ENCODE measurements at regions not wholly inside any gene's neighbourhood (a gene's known extent, or its start where the extent isn't known, plus 50 kb on each side); places are given as distances from the start of the nearest gene placed in this dataset.

- Histone ChIP-seq H3K9me3 (ENCODE audit: insufficient read depth, low read length) (no peaks in the 10 kb centered on the region), H3K36me3 (ENCODE audit: low read length) (no peaks in the 10 kb centered on the region), H3K4me3 (ENCODE audit: insufficient read depth, low read length, poor library complexity, severe bottlenecking) (no peak overlapping the region), H3F3A (ENCODE audit: insufficient read depth) (no peaks in the 10 kb centered on the region), H3K4me2 (ENCODE audit: low read depth, low read length, poor library complexity, severe bottlenecking) (no peak overlapping the region), H3K27ac (ENCODE audit: low read depth, low read length) (no peak overlapping the region), H2AFZ (ENCODE audit: low read depth, low read length, severe bottlenecking) (no peak overlapping the region), H3K27me3 (ENCODE audit: low read length) (no peaks in the 10 kb centered on the region), H3K9me2 (replicated peaks; ENCODE audit: insufficient read depth, low read length) (no peaks in the 10 kb centered on the region), H4K20me1 (ENCODE audit: low read depth, low read length) (no peaks in the 10 kb centered on the region), H3K9ac (ENCODE audit: low read length) (no peak overlapping the region), H3K79me2 (ENCODE audit: insufficient read depth, low read length) (no peaks in the 10 kb centered on the region)
- TF ChIP-seq EZH2phosphoT487 (conservative IDR thresholded peaks at IDR 0.05; ENCODE audit: low read length) (no peak), CTCF (IDR thresholded peaks at IDR 0.05; ENCODE audit: insufficient read depth, low read length, poor library complexity, severe bottlenecking) (no peak)
Observed at GRCh38 chr11:71079795-71080194, 172.6 kb downstream of the SHANK2 start.

GRCh38 chr11:71078482-71078881, 173.9 kb downstream of the SHANK2 start:
- Histone ChIP-seq H3K9ac (ENCODE audit: low read length) (no peak overlapping the region), H3K9me3 (ENCODE audit: insufficient read depth, low read length) (no peaks in the 10 kb centered on the region), H3K4me3 (ENCODE audit: insufficient read depth, low read length, poor library complexity, severe bottlenecking) (no peak overlapping the region), H3K79me2 (ENCODE audit: insufficient read depth, low read length) (no peaks in the 10 kb centered on the region), H4K20me1 (ENCODE audit: low read depth, low read length) (no peaks in the 10 kb centered on the region), H3K9me2 (replicated peaks; ENCODE audit: insufficient read depth, low read length) (no peaks in the 10 kb centered on the region), H3K4me2 (ENCODE audit: low read depth, low read length, poor library complexity, severe bottlenecking) (no peak overlapping the region), H3K27me3 (ENCODE audit: low read length) (no peaks in the 10 kb centered on the region), H3F3A (ENCODE audit: insufficient read depth) (no peaks in the 10 kb centered on the region), H3K27ac (ENCODE audit: low read depth, low read length) (no peak overlapping the region), H2AFZ (ENCODE audit: low read depth, low read length, severe bottlenecking) (no peak overlapping the region), H3K36me3 (ENCODE audit: low read length) (no peaks in the 10 kb centered on the region)
- TF ChIP-seq EZH2phosphoT487 (conservative IDR thresholded peaks at IDR 0.05; ENCODE audit: low read length) (no peak), CTCF (IDR thresholded peaks at IDR 0.05; ENCODE audit: insufficient read depth, low read length, poor library complexity, severe bottlenecking) (no peak)

- H3K9ac ChIP-seq (ENCODE audit: low read length) = no peak overlapping the region
- no peaks in the 10 kb centered on the region for H3K9me2 ChIP-seq (replicated peaks; ENCODE audit: insufficient read depth, low read length)
- no peak overlapping the region for H3K4me3 ChIP-seq (ENCODE audit: insufficient read depth, low read length, poor library complexity, severe bottlenecking)
- no peak overlapping the region for H2AFZ ChIP-seq (ENCODE audit: low read depth, low read length, severe bottlenecking)
- no peaks in the 10 kb centered on the region for H3K9me3 ChIP-seq (ENCODE audit: insufficient read depth, low read length)
- H3K79me2 ChIP-seq (ENCODE audit: insufficient read depth, low read length) = no peaks in the 10 kb centered on the region
- no peaks in the 10 kb centered on the region for H3F3A ChIP-seq (ENCODE audit: insufficient read depth)
- H3K27ac ChIP-seq (ENCODE audit: low read depth, low read length) = no peak overlapping the region
- no peaks in the 10 kb centered on the region for H4K20me1 ChIP-seq (ENCODE audit: low read depth, low read length)
- no peaks in the 10 kb centered on the region for H3K36me3 ChIP-seq (ENCODE audit: low read length)
- TF ChIP-seq CTCF (IDR thresholded peaks at IDR 0.05; ENCODE audit: insufficient read depth, low read length, poor library complexity, severe bottlenecking) = no peak
- TF ChIP-seq EZH2phosphoT487 (conservative IDR thresholded peaks at IDR 0.05; ENCODE audit: low read length) = no peak
- no peaks in the 10 kb centered on the region for H3K27me3 ChIP-seq (ENCODE audit: low read length)
- no peak overlapping the region for H3K4me2 ChIP-seq (ENCODE audit: low read depth, low read length, poor library complexity, severe bottlenecking)
Observed at GRCh38 chr11:71076525-71077304, 175.7 kb downstream of the SHANK2 start.
